HG02943 (cell line): ENCODE measurements at regions not wholly inside any gene's neighbourhood (a gene's known extent, or its start where the extent isn't known, plus 50 kb on each side); places are given as distances from the start of the nearest gene placed in this dataset.
"Not testable (repeated sequence)": the region's sequence is repeated elsewhere in the genome, so short reads cannot be mapped to it uniquely, and the experiment has no call there.

Experiments
- ATAC-seq: cut with Tn5 transposase; IDR thresholded peaks from one replicate; pipeline ENCODE4 v1.9.1; 2021; ENCODE audit warnings: mild to moderate bottlenecking, low read depth, moderate library complexity; ENCODE audit not compliant: unreplicated experiment

GRCh38 chr6:84635081-84635761 lies 129.2 kb downstream of the TBX18 start:
- no peak for ATAC-seq

DNA sequence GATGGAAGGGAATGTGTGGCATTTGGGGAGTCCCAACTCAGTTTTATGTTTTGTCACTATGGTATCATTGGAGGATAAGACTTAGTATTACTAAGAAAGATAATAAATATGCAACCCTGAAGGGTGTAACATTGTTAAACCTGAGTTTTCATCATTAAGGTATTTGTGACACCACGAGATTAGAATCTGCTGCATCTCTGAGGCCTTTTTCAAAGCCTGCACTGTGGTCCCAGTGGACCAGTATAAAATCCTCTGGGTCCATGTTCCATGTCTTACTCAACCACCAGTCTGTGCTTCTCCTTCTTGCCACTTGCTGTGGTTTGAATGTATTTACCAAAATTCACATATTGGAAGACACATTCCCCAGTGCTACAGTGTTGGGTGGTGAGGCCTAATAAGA lies 130.6 kb downstream of the TBX18 start:
- ATAC-seq, result no peak

- ATAC-seq, result not testable (repeated sequence)
These were observed 137.9 kb downstream of the TBX18 start for GRCh38 chr6:84626527-84626926.

- ATAC-seq, result no peak
These were observed 138.9 kb downstream of the TBX18 start for GRCh38 chr6:84625506-84625905.

DNA sequence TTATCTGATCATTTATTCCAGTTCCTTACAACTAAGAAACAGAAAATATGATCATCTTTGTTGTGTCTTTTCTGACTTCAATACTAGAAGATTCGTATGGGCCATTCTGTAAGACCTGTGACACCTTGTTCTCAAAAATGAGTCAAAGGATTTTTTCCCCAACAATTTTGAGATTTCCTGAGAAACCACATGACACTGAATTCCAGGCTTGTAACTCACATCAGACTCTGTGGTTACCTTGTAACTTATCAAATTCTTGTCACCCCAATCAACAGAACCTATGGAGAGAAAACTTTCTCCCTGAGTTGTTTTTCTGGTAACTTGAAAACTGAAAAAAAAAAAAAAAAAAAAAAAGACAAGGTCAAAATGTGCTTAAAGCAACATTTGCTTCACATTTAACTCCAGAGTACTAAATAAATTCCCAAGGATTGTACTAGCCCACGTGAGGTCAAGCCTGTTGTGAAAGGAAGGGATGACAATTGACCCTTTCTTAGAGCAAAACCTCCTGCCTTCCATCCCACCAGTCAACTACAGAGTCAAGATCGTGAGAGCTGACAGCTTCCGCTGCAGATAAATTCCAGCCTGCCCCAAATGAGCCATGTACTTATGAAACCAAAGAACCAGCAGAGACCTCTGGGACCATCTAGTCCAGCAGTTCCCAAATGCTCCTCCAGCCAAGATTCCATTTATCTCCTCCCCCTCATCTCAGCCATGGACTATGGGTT lies 140.3 kb downstream of the TBX18 start:
- ATAC-seq, result no peak

- ATAC-seq, result no peak
These were observed 145.6 kb downstream of the TBX18 start for GRCh38 chr6:84618836-84619235.

DNA sequence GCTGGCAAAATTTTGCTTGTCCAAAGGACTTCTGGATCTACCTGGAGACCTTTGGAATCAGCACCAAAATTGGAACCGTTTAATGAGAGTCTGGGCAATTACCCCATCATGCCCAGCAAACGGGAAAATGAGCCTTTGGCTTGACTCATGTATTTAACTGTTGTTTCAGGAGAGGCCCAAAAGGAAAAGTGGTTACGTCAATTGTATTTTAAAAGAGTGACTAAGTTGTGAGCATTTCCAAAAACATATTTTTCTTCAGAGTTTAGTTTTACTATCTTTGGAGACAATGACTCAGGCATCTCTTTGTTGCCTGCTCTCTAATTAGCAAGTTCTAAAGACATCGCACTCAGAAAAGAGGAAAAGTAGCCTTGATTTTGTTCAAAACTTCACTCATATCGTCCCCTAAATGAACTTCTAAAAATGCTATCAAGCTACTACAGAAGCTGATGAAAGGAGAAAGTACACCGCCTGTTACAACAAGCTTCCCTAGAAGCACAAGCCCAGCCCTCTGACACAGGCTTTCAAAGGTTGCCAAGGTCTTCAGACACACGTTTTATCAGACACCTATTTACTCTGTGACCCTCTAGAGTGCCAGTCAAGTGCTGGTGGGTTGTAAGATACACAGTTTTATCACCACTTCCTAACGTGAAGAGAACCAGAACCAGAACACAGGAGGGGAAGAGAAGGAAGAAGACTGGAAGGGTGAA lies 146.2 kb downstream of the TBX18 start:
- ATAC-seq, result no peak

DNA sequence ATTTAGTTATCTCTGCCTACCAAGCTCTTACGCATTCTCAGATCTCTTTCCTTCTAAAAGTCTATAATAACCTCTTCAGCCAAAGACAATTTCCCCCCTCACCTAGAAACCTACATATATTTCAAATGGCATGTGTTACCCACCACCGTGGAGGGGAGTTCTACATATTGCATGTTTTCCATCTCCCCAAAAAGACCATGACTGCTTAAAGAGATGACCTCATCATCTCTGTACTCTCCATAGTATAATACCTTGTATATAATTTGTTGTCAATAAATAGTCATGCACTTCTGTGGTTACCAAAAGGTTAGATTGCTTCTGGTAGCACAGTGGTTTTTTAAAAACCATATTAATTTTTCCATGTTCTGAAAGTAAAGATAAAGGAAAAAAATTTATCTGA lies 148.4 kb downstream of the TBX18 start:
- no peak for ATAC-seq

- no peak for ATAC-seq
These were observed 149.1 kb downstream of the TBX18 start for GRCh38 chr6:84615113-84615850.

- ATAC-seq, result no peak
These were observed 157.5 kb downstream of the TBX18 start for GRCh38 chr6:84606860-84607259.

DNA sequence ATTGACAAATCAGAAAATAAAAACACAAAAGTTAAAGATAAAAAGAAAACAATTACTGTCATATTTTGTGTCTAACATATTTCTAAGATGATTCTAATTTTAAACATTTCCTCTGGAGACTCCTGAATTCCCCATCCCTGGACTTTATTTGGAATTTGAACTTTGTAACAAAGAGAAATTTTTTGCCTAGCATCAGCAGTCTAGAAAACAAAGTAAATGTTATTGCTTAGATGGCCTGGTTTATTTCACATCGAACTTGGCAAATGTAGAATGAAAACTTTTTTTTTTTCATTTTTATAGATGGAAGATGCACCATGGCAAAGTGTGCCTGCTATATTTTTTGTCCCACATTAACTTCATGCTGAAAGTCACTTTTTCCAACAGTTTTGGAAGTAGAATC lies 159.1 kb downstream of the TBX18 start:
- no peak for ATAC-seq

DNA sequence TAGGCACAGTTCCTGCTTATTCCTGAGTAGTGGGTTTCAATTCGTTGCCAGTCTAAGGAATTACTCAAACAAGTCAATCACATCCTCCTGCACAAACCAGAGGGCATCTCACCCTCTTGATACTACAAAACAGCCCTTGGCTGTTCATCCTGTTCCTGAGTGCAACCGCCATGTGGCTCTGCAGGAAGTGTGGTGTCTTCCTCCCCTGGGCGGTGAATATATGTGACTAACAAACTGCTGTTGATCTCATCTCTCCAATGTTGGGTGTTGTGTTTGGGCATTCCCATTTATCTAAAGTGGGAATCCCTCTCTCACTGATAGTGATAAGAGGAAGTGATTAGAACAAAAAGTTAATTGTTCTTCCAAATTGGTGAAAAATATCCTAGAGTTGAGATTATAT lies 163.0 kb downstream of the TBX18 start:
- ATAC-seq, result no peak

DNA sequence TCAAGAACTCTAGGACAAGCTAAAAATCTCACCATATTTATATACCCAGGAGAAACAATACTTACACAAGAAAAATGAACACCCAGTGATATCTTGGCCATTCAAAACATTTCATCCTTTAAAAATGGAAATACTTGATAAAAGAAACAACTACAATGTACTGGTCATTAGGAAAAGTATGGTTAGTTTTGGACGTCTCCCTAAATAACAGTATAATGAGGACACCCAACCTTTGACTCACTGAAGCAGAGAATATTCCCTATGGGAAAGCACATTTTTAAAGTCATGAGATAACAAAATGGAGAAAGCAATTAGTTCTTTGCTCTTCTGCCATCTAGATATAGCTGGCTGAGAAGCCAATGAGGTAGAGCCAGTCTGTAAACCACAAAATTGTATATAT lies 164.4 kb downstream of the TBX18 start:
- ATAC-seq, result no peak

GRCh38 chr6:84597238-84597875 lies 167.0 kb downstream of the TBX18 start:
- no peak for ATAC-seq

- no peak for ATAC-seq
These were observed 167.9 kb downstream of the TBX18 start for GRCh38 chr6:84596488-84596887.

GRCh38 chr6:84588697-84589080 lies 175.7 kb downstream of the TBX18 start:
- ATAC-seq, result no peak

DNA sequence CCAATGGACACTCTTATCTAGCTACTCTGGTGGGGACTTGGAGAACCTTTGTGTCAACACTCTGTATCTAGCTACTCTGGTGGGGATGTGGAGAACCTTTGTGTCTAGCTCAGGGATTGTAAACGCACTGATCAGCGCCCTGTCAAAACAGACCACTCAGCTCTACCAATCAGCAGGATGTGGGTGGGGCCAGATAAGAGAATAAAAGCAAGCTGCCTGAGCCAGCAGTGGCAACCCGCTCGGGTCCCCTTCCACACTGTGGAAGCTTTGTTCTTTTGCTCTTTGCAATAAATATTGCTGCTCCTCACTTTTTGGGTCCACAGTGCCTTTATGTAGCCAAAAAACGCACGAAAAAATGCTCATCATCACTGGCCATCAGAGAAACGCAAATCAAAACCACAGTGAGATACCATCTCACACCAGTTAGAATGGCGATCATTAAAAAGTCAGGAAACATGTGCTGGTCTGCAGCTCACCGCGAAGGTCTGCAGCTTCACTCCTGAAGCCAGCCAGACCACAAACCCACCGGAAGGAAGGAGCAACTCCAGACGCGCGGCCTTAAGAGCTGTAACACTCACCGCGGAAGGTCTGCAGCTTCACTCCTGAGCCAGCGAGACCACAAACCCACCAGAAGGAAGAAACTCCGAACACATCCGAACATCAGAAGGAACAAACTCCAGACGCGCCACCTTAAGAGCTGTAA lies 176.3 kb downstream of the TBX18 start:
- not testable (repeated sequence) for ATAC-seq

- ATAC-seq, result not testable (repeated sequence)
These were observed 177.0 kb downstream of the TBX18 start for GRCh38 chr6:84587202-84587940.

- ATAC-seq, result no peak
These were observed 180.6 kb downstream of the TBX18 start for GRCh38 chr6:84583784-84584183.
